ENCODE measurements at regions not wholly inside any gene's neighbourhood (a gene's known extent, or its start where the extent isn't known, plus 50 kb on each side); places are given as distances from the start of the nearest gene placed in this dataset.

DNA sequence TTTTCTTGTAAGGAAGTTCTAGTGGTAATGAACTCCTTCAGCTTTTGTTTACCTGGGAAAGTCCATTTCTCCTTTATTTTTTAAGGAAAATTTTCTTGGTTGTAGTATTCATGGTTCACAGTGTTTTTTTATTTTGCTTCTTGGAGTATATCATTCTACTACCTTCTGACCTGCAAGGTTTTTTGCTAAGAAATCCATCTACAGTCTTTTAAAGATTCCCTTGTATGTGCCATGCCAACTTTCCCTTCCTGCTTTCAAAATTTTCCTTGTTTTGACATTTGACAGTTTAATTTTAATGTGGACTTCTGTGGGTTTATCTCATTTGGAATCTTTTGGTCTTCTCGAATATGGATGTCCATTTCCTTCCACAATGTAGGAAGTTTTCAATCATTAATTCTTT, 855.6 kb downstream of the TBC1D32 start:
- no peak for TF ChIP-seq FOS (IDR thresholded peaks at IDR 0.05; ENCODE audit: extremely low read depth, insufficient read length)
- TF ChIP-seq, protein P1, sequence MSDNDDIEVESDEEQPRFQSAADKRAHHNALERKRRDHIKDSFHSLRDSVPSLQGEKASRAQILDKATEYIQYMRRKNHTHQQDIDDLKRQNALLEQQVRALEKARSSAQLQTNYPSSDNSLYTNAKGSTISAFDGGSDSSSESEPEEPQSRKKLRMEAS (CRISPR knock-in tag; IDR thresholded peaks at IDR 0.05) = no peak
- TF ChIP-seq NFYB (IDR thresholded peaks at IDR 0.05; ENCODE audit: extremely low read depth, insufficient read length) = no peak
- TF ChIP-seq MAFK (IDR thresholded peaks at IDR 0.05; ENCODE audit: low read length) = no peak
- TF ChIP-seq FOXJ2 (tag; IDR thresholded peaks at IDR 0.05) = no peak
- TF ChIP-seq, protein P2, sequence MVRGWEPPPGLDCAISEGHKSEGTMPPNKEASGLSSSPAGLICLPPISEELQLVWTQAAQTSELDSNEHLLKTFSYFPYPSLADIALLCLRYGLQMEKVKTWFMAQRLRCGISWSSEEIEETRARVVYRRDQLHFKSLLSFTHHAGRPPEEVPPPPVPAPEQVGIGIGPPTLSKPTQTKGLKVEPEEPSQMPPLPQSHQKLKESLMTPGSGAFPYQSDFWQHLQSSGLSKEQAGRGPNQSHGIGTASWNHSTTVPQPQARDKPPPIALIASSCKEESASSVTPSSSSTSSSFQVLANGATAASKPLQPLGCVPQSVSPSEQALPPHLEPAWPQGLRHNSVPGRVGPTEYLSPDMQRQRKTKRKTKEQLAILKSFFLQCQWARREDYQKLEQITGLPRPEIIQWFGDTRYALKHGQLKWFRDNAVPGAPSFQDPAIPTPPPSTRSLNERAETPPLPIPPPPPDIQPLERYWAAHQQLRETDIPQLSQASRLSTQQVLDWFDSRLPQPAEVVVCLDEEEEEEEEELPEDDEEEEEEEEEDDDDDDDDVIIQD (CRISPR knock-in tag; IDR thresholded peaks at IDR 0.05) = no peak
- TF ChIP-seq, protein P3, sequence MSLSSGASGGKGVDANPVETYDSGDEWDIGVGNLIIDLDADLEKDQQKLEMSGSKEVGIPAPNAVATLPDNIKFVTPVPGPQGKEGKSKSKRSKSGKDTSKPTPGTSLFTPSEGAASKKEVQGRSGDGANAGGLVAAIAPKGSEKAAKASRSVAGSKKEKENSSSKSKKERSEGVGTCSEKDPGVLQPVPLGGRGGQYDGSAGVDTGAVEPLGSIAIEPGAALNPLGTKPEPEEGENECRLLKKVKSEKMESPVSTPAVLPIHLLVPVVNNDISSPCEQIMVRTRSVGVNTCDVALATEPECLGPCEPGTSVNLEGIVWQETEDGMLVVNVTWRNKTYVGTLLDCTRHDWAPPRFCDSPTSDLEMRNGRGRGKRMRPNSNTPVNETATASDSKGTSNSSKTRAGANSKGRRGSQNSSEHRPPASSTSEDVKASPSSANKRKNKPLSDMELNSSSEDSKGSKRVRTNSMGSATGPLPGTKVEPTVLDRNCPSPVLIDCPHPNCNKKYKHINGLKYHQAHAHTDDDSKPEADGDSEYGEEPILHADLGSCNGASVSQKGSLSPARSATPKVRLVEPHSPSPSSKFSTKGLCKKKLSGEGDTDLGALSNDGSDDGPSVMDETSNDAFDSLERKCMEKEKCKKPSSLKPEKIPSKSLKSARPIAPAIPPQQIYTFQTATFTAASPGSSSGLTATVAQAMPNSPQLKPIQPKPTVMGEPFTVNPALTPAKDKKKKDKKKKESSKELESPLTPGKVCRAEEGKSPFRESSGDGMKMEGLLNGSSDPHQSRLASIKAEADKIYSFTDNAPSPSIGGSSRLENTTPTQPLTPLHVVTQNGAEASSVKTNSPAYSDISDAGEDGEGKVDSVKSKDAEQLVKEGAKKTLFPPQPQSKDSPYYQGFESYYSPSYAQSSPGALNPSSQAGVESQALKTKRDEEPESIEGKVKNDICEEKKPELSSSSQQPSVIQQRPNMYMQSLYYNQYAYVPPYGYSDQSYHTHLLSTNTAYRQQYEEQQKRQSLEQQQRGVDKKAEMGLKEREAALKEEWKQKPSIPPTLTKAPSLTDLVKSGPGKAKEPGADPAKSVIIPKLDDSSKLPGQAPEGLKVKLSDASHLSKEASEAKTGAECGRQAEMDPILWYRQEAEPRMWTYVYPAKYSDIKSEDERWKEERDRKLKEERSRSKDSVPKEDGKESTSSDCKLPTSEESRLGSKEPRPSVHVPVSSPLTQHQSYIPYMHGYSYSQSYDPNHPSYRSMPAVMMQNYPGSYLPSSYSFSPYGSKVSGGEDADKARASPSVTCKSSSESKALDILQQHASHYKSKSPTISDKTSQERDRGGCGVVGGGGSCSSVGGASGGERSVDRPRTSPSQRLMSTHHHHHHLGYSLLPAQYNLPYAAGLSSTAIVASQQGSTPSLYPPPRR (CRISPR knock-in tag; IDR thresholded peaks at IDR 0.05; ENCODE audit: borderline replicate concordance) = no peak
- TF ChIP-seq, protein P4, sequence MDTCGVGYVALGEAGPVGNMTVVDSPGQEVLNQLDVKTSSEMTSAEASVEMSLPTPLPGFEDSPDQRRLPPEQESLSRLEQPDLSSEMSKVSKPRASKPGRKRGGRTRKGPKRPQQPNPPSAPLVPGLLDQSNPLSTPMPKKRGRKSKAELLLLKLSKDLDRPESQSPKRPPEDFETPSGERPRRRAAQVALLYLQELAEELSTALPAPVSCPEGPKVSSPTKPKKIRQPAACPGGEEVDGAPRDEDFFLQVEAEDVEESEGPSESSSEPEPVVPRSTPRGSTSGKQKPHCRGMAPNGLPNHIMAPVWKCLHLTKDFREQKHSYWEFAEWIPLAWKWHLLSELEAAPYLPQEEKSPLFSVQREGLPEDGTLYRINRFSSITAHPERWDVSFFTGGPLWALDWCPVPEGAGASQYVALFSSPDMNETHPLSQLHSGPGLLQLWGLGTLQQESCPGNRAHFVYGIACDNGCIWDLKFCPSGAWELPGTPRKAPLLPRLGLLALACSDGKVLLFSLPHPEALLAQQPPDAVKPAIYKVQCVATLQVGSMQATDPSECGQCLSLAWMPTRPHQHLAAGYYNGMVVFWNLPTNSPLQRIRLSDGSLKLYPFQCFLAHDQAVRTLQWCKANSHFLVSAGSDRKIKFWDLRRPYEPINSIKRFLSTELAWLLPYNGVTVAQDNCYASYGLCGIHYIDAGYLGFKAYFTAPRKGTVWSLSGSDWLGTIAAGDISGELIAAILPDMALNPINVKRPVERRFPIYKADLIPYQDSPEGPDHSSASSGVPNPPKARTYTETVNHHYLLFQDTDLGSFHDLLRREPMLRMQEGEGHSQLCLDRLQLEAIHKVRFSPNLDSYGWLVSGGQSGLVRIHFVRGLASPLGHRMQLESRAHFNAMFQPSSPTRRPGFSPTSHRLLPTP (IDR thresholded peaks at IDR 0.05; ENCODE audit: borderline replicate concordance, extremely low read depth, insufficient read length) = no peak
- TF ChIP-seq ZNF121 (CRISPR knock-in tag; conservative IDR thresholded peaks at IDR 0.05) = no peak
- TF ChIP-seq SMC3 (conservative IDR thresholded peaks at IDR 0.05; ENCODE audit: insufficient read depth, low read depth, low read length) = no peak
- TF ChIP-seq ZNF76 (CRISPR knock-in tag; IDR thresholded peaks at IDR 0.05; ENCODE audit: borderline replicate concordance) = no peak
